ENCODE measurements at regions not wholly inside any gene's neighbourhood (a gene's known extent, or its start where the extent isn't known, plus 50 kb on each side); places are given as distances from the start of the nearest gene placed in this dataset.
"Not testable (repeated sequence)": the region's sequence is repeated elsewhere in the genome, so short reads cannot be mapped to it uniquely, and the experiment has no call there.

DNA sequence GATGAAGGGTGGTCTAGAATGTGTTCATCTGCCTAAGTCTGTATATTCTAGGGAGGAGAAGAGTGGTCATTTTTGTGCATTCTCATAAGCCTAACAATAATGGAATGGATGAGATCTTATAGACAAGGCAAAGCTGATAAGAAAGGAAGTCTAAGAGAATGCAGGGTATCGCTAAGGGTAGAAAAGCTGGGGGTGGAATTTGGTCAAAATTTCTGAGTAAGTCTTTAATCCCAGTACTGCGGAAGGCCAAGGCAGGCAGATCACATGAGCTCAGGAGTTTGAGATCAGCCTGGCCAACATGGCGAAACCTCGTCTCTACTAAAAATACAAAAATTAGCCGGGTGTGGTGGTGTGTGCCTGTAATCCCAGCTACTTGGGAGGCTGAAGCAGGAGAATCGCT is 62.5 kb upstream of the CNEP1R1 start:
- TF ChIP-seq POLR2A (IDR thresholded peaks at IDR 0.05; ENCODE audit: low read depth, low read length); POLR2AphosphoS5 (IDR thresholded peaks at IDR 0.05; ENCODE audit: low read depth, low read length); TAF1 (IDR thresholded peaks at IDR 0.05; ENCODE audit: borderline replicate concordance, low read depth, low read length): not testable (repeated sequence)

Measured in GM12892 (cell line).